Stimulated activated CD4-positive, alpha-beta T cell treated with anti-CD3 and anti-CD28 coated beads, TNF-alpha, amount 100 ng/mL, for 24 hours (primary cell): ENCODE measurements at regions not wholly inside any gene's neighbourhood (a gene's known extent, or its start where the extent isn't known, plus 50 kb on each side); places are given as distances from the start of the nearest gene placed in this dataset.

Source experiments
- DNase-seq, 3 experiments: peaks; one replicate each; pipeline ENCODE4 v3.0.0-alpha.2; 2020; ENCODE audit warnings: low read depth in 3 of 3

- DNase-seq = no peak
Measured at GRCh38 chr1:175826705-175827104, 83.3 kb upstream of the TNR start.

GRCh38 chr1:175824079-175824478, 80.7 kb upstream of the TNR start:
- peak in 1 of 3 experiments; percentile 29 for DNase-seq

GRCh38 chr1:175823406-175823805, 80.0 kb upstream of the TNR start:
- no peak for DNase-seq

- DNase-seq = no peak
Measured at GRCh38 chr1:175822580-175822979, 79.2 kb upstream of the TNR start.

GRCh38 chr1:175820456-175821025, 77.1 kb upstream of the TNR start:
- no peak for DNase-seq

- no peak for DNase-seq
Measured at GRCh38 chr1:175818929-175819328, 75.5 kb upstream of the TNR start.

GRCh38 chr1:175817445-175817844, 74.0 kb upstream of the TNR start:
- DNase-seq = no peak

- no peak for DNase-seq
Measured at GRCh38 chr1:175814885-175815284, 71.5 kb upstream of the TNR start.

- DNase-seq = no peak
Measured at GRCh38 chr1:175812936-175813335, 69.5 kb upstream of the TNR start.

GRCh38 chr1:175810305-175810704, 66.9 kb upstream of the TNR start:
- no peak for DNase-seq

- DNase-seq = no peak
Measured at GRCh38 chr1:175808999-175809398, 65.6 kb upstream of the TNR start.

GRCh38 chr1:175808573-175808972, 65.2 kb upstream of the TNR start:
- DNase-seq = no peak

GRCh38 chr1:175804561-175804960, 61.2 kb upstream of the TNR start:
- no peak for DNase-seq

- no peak for DNase-seq
Measured at GRCh38 chr1:175803413-175803812, 60.0 kb upstream of the TNR start.

- DNase-seq = no peak
Measured at GRCh38 chr1:175802407-175803123, 59.2 kb upstream of the TNR start.

GRCh38 chr1:175801979-175802378, 58.6 kb upstream of the TNR start:
- no peak for DNase-seq

- no peak for DNase-seq
Measured at GRCh38 chr1:175797576-175797975, 54.2 kb upstream of the TNR start.

- no peak for DNase-seq
Measured at GRCh38 chr1:175794586-175794985, 51.2 kb upstream of the TNR start.

- no peak for DNase-seq
Measured at GRCh38 chr1:175793617-175794016, 50.2 kb upstream of the TNR start.
